ENCODE measurements at regions not wholly inside any gene's neighbourhood (a gene's known extent, or its start where the extent isn't known, plus 50 kb on each side); places are given as distances from the start of the nearest gene placed in this dataset.
A peak's percentile ranks its signal among the peaks of the same experiment; 100 is the strongest.

DNA sequence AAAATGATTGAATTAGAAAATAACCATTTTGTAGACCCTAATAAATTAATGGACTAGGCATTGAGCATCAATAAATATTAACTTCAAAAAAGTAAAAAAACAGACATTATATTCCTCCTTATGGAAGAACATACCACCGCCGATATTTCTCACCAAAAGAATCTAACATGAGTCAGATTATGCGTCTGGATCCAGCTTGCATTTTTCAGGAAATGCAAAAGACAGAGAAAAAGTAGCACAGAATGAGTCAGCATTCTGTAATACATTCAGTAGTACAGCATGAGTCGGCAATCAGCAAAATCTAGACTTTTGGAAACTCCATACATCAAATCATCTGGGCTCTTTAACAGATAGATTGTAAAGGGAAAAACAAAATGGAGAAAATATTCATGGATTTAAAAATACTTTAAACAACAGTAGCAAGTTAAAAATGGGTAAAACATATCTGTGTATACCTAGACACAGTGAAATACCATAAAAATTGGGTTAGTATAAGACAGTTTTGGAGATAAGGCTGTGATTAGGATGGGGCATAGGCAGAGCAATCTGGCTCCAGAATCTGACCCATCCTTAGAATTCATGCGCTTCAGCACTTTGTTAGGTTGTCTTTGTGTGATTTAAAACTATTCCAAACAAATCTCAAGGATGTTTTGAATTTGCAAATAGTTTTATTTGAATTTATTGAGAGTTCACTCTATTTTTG lies 633.0 kb upstream of the FAM241A start:
- DNase-seq = no peak

GRCh38 chr4:111519683-111520082 lies 625.6 kb upstream of the FAM241A start:
- DNase-seq = no peak

GRCh38 chr4:111530446-111530845 lies 614.8 kb upstream of the FAM241A start:
- no peak for DNase-seq

DNA sequence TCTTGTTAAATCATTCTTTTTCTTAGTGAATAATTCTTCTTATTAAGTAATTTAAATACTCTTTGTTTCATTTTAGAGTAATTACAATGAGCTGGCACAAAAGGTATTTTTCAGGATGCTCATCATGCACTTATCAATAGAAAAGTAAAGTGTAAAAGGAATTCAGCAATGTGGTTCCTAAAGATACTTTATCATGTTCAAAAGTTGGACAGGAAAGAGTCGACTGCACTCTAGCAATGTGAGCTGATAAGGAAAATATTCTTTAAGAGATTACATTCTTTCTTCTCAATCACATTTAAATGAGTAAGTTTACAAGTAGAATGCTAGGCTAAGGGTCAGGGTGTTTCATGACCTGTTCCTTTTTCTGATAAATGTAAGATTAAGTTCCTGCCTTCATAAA lies 609.5 kb upstream of the FAM241A start:
- DNase-seq = no peak

DNA sequence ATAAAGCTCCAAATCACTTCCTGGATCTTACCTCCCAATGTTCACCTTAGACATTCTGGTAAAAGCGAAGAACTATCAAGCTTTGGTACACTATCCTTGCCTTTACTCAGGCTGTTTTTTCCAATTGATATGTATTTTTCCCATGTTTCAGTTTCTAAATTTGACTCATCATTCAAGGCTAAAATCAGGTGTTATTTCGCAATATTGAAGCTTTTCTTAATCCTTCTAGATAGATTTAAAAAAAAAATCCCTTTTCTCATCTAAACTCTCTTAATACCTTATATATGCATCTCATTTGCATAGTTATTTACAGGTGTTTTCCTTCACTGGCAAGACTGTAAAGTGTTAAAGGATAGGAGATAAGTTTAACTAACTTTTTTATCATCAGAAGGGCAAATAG lies 608.1 kb upstream of the FAM241A start:
- no peak for DNase-seq

GRCh38 chr4:111537871-111538270 lies 607.4 kb upstream of the FAM241A start:
- no peak for DNase-seq

GRCh38 chr4:111540671-111541070 lies 604.6 kb upstream of the FAM241A start:
- no peak for DNase-seq

GRCh38 chr4:111542056-111542455 lies 603.2 kb upstream of the FAM241A start:
- DNase-seq = no peak

GRCh38 chr4:111546881-111547280 lies 598.4 kb upstream of the FAM241A start:
- no peak for DNase-seq

GRCh38 chr4:111556141-111556781 lies 589.0 kb upstream of the FAM241A start:
- no peak for DNase-seq

DNA sequence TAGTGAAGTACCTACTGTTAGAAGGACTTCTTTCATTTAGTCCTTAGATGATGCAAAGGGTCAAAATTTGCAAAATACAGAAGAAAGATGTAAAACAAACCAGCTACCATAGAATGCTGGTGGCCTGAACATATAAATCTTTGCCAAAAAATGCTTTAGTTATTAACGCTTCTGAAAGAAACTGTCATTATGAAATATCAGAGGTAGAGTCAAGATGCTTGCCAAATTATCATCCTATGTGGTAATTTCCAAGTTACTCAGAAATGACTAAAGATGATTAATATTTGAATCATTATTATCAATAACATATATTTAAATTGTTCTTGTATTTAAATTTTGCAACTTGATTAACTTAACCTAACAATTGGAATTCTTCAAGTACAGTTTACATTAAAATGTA lies 588.4 kb upstream of the FAM241A start:
- DNase-seq = no peak

DNA sequence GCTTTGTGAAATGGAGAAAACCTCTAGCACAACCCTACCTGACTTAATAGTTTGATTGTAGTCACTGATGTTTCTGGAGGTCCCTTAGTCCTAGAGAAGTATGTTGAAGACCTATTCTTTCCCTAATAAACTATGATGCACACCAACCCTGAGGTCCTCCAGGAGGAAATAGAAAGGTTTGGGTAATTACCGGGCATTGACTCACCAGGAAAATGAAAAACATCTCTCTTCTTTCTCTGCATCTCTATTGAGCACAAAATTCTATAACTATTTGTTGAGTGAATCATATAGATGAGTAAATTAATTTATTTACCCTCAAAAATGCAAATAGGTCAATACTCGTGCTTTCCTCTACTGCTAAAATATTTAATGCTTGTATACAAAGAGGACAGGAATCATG lies 582.4 kb upstream of the FAM241A start:
- DNase-seq = no peak

GRCh38 chr4:111572470-111572869 lies 572.8 kb upstream of the FAM241A start:
- DNase-seq = no peak

- DNase-seq = no peak
Observed at GRCh38 chr4:111573386-111573785, 571.9 kb upstream of the FAM241A start.

DNA sequence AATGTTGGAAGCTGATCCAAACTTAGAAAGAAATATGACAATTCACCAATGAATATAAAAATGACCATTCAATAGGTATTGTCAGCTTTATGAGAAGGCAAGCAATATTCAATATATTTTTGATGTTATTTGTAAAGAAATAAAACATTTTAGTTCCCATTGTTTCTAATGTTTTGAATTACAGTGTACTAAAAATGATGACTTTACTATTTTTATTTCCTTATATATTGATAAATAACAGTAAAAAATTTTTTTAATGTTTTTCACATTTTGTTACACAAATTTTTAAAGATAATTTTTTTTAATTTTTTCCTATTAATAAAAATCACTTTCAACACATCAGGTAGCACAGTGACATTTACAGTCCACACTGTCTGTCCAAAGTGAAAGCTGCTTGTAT lies 565.5 kb upstream of the FAM241A start:
- DNase-seq = no peak

DNA sequence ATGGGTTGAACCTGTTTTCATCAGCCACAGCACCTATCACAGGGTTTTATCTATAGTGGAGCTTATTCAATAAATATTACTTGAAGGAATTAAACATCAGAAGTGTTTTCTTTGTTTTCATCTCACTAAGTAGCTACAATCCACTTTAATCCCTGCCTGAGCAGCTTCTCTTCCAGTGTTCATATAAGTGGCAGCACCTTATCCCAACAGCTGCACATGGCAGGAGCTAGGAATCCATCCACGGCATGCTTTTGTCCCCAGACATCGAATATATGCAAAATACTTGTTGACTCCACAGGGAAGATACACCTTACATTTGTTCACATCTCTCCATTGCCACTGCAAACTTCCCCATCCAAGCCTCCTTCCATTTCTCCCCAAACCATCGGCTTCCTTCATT lies 549.8 kb upstream of the FAM241A start:
- DNase-seq = no peak

DNA sequence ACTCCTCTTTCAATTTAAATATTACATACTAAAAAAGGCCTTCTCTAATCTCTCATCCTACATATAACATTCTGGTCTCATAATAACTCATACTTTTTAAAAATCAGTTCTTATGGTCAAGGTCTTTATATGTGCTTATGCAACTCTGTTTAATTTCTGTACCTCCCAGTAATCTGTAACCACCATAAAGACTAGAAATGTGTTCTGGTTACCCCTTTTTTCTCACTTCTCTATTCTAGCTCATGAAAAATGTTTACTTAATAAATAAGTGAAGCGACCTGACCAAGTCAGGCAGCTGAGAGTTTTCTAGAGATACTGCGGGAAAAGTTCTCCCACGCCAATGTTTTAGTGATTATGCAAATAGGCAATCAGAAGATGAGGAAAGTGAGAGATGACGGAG lies 548.8 kb upstream of the FAM241A start:
- no peak for DNase-seq

DNA sequence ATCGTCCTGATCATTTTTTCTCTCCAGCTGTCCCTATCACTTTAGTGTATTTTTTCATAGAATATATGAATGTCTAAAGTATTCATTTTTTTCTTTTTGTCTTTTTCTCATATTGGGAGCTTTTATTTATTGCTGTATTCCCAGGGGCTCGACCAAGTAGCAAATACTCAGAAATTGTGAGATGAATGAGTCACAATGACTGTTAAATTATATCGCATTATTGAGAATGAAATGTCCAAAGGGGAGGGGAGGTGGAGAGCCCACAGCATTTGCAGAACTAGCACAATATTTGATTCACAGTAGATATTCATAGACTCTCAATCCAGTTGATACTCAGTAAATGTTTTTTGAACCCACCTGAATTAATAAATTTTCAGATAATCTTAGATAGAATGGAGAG lies 543.6 kb upstream of the FAM241A start:
- DNase-seq = no peak

GRCh38 chr4:111602848-111603247 lies 542.4 kb upstream of the FAM241A start:
- DNase-seq = peak in 1 of 2 experiments; percentile 36

DNA sequence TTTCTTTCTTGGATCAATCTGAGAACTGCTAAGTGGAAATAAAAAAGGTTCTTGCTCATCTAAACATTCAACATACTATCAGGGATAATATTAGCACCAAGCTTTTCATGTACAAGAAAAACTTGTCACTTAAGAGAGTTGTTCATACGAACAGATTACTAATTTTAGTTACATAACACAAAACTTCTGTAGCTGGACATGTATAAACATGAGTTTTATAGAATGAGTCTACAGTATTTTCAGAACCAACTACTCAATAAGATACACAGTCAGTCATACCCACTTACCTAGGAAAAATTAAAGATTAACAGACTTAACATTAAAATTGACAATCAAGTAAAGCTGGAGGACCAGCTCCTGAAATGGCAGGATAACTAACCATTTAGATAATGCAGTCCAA lies 540.1 kb upstream of the FAM241A start:
- no peak for DNase-seq

GRCh38 chr4:111610681-111611080 lies 534.6 kb upstream of the FAM241A start:
- no peak for DNase-seq

GRCh38 chr4:111618908-111619307 lies 526.3 kb upstream of the FAM241A start:
- DNase-seq = no peak

DNA sequence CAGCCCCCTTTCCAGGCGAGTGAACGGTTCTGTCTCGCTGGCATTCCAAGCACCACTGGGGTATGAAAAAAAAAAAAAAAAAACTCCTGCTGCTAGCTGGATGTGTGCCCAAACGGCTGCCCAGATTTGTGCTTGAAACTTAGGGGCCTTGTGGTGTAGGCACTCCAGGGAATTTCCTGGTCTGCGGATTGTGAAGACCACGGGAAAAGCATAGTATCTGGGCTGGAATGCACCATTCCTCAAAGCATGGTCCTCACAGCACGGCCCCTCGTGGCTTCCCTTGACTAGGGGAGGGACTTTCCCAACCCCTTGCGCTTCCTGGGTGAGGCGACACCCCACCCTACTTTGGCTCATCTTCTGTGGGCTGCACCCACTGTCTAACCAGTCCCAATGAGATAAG lies 516.8 kb upstream of the FAM241A start:
- DNase-seq = peak in 1 of 2 experiments; percentile 47

DNA sequence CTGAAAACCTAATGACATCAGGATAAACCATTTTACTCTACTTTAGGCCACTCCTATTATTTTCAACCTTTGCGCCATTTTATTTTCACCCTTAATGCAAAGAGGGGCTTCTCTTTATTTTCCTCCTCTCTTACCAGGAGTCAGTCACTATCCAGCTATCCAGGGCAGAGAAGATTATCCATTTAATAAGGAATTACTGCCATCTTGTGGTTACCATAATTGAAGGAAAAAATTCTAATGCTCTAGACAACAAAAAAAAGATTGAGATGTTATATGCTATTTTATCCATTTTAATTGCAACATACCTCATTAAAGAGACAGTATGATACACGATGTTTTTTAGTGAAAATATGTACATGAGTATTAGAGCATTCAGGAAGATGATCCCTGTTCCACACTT lies 514.5 kb upstream of the FAM241A start:
- peak; percentile 45 to 72 for DNase-seq
